Stomach (tissue), 4 donors: ENCODE measurements at regions not wholly inside any gene's neighbourhood (a gene's known extent, or its start where the extent isn't known, plus 50 kb on each side); places are given as distances from the start of the nearest gene placed in this dataset.

Source experiments
- EP300 ChIP-seq: sonication (generic); formaldehyde crosslinking; IDR thresholded peaks from one replicate; pipeline ENCODE4 v1.6.1; 2017; ENCODE audit warnings: antibody characterized with exemption
- POLR2A ChIP-seq, 4 donors: fragments of 450-650 bp; IDR thresholded peaks; one replicate each; pipeline ENCODE4 v1.6.1; 2016; ENCODE audit warnings: antibody characterized with exemption in 4 of 4, control low read depth in 2 of 4, mild to moderate bottlenecking in 1 of 4, moderate library complexity in 1 of 4
- TF ChIP-seq, protein P1 (sequence below), 7 experiments: fragments of 450-650 bp in 4 of 7; fragments of 200-600 bp in 3 of 7; sonication (generic) in 3 of 7; IDR thresholded peaks; one replicate each; pipeline ENCODE4 v1.5.1; 2016 to 2019; ENCODE audit warnings: antibody characterized with exemption in 7 of 7, control low read depth in 2 of 7, mild to moderate bottlenecking in 1 of 7

DNA sequence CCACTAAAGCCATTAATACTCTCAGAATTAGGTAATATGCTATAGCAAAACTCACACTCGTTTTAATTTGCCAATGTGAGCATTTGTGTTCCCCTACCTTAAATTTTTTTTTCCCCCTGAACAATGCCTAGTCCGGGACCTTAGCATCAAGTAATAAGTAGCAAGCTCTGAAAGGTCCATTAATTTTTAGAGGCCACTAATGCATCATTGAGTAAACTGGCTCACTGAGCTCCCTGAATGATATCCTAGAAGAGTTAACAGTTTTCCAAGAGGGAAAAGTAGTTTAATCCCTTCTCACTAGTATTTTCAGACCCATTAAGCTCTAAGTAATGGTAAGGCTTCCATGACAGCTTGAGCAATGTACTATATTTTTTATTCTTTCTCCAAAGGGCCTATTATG is 242.2 kb downstream of the MAT2B start:
- TF ChIP-seq, protein P1, sequence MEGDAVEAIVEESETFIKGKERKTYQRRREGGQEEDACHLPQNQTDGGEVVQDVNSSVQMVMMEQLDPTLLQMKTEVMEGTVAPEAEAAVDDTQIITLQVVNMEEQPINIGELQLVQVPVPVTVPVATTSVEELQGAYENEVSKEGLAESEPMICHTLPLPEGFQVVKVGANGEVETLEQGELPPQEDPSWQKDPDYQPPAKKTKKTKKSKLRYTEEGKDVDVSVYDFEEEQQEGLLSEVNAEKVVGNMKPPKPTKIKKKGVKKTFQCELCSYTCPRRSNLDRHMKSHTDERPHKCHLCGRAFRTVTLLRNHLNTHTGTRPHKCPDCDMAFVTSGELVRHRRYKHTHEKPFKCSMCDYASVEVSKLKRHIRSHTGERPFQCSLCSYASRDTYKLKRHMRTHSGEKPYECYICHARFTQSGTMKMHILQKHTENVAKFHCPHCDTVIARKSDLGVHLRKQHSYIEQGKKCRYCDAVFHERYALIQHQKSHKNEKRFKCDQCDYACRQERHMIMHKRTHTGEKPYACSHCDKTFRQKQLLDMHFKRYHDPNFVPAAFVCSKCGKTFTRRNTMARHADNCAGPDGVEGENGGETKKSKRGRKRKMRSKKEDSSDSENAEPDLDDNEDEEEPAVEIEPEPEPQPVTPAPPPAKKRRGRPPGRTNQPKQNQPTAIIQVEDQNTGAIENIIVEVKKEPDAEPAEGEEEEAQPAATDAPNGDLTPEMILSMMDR (IDR thresholded peaks at IDR 0.05): no peak
- TF ChIP-seq POLR2A (IDR thresholded peaks at IDR 0.05): no peak
- no peak for TF ChIP-seq EP300
